GM19035 (cell line): ENCODE measurements at regions not wholly inside any gene's neighbourhood (a gene's known extent, or its start where the extent isn't known, plus 50 kb on each side); places are given as distances from the start of the nearest gene placed in this dataset.
"Not testable (repeated sequence)": the region's sequence is repeated elsewhere in the genome, so short reads cannot be mapped to it uniquely, and the experiment has no call there.

Source experiments
- ATAC-seq: cut with Tn5 transposase; IDR thresholded peaks from one replicate; pipeline ENCODE4 v1.9.1; 2021; ENCODE audit not compliant: unreplicated experiment

DNA sequence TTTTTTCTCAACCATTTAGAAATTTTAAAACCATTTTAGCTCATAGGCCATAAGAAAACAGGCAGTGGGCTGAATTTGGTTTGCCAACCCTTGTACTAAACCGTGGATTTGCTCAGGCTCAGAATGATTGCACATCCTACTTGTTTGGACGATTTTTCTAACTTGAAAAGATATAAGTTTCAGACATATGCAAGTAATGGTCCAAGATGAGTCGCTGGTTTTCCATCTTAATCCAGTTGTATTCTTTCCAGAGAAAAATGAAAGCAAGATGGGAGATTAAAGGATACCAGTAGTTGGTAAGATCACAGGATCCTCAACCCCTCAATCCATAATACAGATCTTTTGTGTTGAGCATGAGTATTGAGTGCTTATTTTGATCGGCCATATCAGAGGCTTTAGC, 250.9 kb downstream of the TINAG start:
- ATAC-seq = no peak

- not testable (repeated sequence) for ATAC-seq
Observed at GRCh38 chr6:54564188-54564587, 255.9 kb downstream of the TINAG start.

GRCh38 chr6:54574671-54575070, 266.4 kb downstream of the TINAG start:
- ATAC-seq = no peak

- no peak for ATAC-seq
Observed at GRCh38 chr6:54578261-54578660, 268.3 kb upstream of the FAM83B start.

DNA sequence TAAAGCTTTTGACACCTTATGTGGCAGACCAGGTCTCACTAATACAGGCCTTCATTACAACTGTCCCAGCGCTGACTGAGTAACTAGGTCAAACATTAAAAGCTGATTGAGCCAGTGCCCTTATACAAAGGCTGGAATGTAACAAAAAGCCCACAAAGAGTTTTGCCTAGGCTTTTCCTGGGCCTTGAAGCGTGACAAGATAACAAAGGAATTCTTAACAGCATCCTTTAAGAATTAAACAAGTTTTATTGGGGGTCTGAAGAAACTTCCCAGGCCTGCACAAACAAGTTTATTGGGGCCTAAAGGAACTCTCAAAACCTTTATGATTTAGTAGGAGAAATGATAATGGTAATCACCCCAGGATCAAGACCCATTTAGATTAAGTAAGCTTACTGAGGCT, 267.6 kb upstream of the FAM83B start:
- no peak for ATAC-seq

GRCh38 chr6:54586251-54586650, 260.3 kb upstream of the FAM83B start:
- ATAC-seq = no peak

DNA sequence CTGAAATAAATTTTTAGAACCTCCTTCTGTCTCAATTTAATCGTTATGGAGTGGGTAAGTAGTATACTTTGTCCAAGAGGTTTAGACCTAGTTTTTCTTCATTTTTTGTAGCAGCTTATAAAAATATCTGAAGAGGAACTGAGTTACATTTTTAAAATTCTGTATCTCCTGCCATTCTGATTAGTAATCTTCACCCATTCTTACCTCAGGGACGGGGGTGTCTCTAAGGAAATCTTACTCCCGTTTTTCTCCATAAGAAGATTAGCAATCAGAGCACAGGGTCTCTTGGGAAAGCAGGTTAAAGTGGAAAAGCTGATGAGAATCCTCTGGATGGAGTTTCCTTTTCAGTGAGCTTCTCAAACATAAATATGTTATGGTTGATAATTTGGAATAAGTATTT, 259.3 kb upstream of the FAM83B start:
- no peak for ATAC-seq

DNA sequence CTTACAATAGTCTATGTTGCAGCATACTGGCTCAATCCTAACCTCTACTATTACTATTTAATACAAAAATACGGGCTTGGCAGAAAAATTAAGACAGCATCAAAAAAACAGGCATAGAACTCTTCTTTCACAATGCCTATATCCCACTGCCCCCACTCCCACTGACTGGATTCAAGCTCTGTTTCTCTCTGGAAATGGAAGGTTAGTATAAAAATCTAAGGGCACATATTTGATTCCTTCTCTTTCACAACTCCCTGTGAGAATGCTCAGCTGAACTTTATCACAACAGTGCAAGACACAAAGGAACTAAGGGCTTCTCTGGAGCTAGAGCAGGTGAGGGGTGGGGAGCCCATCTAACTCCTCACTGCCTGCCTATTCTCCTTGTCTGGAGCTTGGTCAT, 258.4 kb upstream of the FAM83B start:
- no peak for ATAC-seq

DNA sequence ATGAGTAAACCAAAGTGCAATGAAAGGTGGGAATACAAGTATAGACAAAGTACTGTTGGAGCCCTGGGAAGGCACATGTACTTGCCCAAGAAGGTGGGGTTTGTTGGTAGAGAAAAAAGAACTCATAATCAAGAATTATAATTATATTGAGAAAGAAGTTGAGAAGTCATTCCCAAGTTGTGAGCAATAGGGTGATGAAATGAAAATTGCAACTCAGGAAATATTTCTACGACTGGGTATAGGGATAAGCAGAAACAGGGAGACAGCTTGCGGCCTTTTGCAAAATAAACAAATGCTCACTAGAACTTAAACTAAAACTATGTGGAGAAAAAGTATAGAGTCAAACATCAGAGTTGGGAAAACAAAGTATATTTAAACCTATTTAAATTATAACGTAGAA, 250.7 kb upstream of the FAM83B start:
- no peak for ATAC-seq

- no peak for ATAC-seq
Observed at GRCh38 chr6:54598787-54599313, 247.7 kb upstream of the FAM83B start.

DNA sequence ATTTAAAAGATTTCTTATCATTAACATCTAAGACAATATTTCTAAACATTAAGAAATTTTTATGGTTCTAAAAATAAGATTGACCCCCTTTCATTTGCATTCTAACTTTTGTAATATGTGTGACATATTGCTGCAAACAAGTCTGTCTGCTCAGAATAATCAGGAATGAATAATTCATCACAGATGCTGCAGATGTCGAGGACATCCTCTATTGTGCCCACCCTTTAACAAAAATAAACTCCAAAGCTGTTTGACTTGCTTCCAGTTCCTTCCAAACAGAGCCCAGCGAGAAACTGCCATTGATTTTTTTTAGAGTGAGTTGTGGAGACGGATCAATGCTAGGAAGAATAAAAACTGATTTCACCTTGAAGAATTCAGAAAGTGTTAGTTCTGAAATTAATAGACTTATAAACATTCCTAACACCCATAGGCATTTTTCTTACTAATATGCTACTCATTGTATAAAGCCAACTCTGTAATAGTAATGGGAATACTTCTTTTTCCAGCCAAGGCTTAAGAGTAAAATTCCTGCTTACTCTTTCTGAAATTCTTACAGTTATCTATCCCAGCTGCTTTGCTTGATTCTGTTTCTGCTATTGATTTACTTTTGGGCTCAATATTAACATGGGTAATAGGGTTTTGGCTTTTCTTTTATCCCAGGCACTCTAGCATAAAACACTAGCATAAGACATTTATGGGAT, 244.8 kb upstream of the FAM83B start:
- no peak for ATAC-seq

DNA sequence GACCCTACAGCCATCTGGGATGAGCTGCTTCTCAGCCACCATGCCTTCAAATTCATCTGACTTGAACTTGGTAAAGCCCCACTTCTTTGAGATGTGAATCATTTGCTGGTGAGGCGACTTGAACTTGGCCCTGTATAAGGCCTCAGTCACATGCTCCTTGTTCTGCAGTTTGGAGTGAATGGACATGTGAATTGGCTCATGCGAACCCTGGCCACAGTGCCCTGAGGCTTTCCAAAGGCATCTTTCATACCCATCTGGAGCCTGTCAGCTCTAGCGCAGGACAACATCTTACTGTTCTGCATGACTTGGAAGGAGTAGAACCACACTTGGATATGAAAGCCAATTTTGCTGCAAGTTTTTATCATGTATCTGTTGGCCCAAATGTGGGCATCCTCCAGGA, 244.0 kb upstream of the FAM83B start:
- ATAC-seq = no peak

DNA sequence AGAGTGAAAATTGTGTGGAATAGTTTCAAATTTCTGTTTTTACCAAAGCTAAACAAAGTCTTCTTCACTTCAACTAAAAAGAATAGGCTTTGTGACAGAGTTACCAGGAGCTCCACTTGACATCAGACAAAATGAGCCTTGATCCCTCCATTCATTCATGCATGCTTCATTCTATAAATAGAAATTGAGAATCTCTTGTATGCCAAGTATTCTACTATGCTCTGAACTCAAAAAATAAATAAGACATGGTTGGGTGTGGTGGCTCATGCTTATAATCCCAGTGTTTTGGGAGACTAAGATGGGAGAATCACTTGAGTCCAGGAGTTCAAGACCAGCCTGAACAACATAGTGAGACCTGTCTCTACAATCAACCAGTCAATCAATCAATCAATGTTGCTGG, 236.6 kb upstream of the FAM83B start:
- ATAC-seq = no peak

- no peak for ATAC-seq
Observed at GRCh38 chr6:54613596-54613995, 233.0 kb upstream of the FAM83B start.

DNA sequence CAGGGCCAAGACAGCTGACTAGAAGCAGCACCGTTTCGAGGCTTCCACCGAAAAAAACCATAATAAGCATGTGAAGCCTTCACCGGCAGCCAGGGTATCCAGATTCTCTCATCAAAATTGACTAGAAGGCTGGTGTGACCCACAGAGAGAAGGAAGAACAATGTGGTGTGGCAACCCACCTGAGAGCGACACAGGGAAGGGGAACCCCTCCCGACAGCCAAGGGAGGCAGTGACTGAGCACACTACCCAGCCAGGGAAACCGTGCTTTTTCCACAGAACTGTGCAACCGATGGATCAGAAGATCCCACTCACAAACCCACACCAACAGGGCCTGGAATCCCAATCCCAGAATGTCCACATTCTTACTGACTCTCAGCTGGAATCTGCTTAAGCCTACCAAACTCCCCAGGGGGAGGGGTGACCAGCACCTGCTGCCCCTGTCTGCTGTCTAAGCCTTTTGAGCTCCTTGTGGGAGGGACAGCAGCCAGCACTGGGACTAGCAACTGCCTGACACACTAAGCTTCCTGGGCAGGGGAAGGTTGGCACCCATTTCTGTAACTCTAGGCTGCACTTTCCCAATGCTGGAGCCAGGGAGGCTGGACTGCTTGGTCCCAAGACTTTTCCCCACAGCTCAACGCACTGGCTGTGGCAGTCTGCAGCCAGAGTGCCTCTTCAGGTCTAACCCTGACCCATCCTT, 231.9 kb upstream of the FAM83B start:
- no peak for ATAC-seq

DNA sequence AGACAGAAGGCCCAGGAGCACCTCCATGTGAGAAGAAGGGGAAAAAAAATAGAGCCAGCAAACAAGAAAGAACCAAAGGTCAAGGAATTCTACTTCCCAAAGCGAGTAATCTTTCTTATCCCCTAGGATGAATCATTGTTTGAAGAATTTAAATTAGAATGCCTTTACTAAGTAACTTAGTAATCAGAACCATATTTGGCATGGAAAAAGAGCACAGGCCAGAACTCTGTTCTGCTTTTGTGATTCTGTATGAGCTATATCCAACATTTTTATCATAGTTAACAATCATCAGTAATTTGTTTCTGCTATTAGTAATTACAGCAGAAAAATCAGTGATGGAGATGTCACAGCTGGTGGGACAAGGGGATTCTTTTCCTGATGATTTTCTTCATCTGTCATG, 228.8 kb upstream of the FAM83B start:
- ATAC-seq = no peak

- no peak for ATAC-seq
Observed at GRCh38 chr6:54618572-54618971, 228.0 kb upstream of the FAM83B start.

- no peak for ATAC-seq
Observed at GRCh38 chr6:54619102-54619501, 227.5 kb upstream of the FAM83B start.

GRCh38 chr6:54621285-54621684, 225.3 kb upstream of the FAM83B start:
- no peak for ATAC-seq

DNA sequence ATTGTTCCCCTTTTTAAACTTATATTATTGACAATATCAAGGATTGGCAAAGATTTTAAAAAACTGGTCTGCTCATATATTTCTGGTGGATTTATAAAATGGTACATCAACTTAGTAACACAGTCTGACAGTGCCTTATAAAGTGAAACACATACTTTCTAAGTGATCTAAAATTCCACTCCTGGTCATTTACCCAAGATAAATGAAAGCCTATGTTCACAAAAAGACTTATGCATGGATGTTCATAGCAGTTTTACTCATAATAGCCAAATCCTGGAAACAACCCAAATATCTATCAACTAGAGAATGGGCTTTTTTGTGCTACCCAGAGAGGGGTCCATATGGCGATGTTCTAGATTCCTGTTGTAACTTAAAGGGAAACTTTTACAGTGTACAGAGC, 222.4 kb upstream of the FAM83B start:
- no peak for ATAC-seq

DNA sequence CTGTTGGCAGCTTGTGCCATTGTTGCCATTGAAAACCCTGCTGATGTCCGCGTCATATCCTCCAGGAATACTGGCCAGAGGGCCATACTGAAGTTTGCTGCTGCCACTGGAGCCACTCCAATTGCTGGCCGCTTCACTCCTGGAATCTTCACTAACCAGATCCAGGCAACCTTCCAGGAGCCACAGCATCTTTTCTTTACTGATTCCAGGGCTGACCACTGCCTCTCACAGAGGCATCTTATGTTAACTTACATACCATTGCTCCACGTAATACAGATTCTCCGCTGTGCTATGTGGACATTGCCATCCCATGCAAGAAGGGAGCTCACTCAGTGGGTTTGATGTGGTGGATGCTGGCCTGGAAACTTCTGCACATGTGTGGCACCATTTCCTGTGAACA, 221.8 kb upstream of the FAM83B start:
- ATAC-seq = no peak

DNA sequence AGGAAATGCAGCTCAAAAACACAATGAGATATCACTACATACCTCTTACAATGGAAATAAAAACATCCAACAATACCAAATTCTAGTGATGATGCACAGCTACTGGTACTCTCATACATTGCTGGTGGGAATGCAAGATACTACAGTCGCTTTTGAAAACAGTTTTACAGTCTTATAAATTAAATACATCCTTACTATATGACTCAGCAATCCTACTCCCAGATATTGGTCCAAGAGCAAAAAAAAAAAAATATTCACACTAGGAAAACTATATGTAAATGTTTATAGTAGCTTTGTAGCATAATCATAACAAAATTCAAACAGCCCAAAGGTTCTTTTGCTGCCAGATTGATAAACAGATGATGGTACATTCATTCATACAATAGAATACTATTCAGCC, 217.4 kb upstream of the FAM83B start:
- no peak for ATAC-seq
